ENCODE measurements at regions not wholly inside any gene's neighbourhood (a gene's known extent, or its start where the extent isn't known, plus 50 kb on each side); places are given as distances from the start of the nearest gene placed in this dataset.
"Not testable (repeated sequence)": the region's sequence is repeated elsewhere in the genome, so short reads cannot be mapped to it uniquely, and the experiment has no call there.

- DNase-seq, result no peak
These were observed 62.2 kb downstream of the SPANXN3 start for GRCh38 chrX:143455046-143455445.

GRCh38 chrX:143437439-143437838, 79.8 kb downstream of the SPANXN3 start:
- DNase-seq, result no peak

- no peak for DNase-seq
These were observed 81.4 kb downstream of the SPANXN3 start for GRCh38 chrX:143435916-143436315.

- DNase-seq, result no peak
These were observed 87.5 kb downstream of the SPANXN3 start for GRCh38 chrX:143429811-143430210.

GRCh38 chrX:143429131-143429530, 88.1 kb downstream of the SPANXN3 start:
- no peak for DNase-seq

GRCh38 chrX:143401160-143401559, 116.1 kb downstream of the SPANXN3 start:
- no peak for DNase-seq

- DNase-seq, result peak; percentile 55
These were observed 138.4 kb downstream of the SPANXN3 start for GRCh38 chrX:143378851-143379250.

- DNase-seq, result no peak
These were observed 153.9 kb downstream of the SPANXN3 start for GRCh38 chrX:143363419-143363818.

GRCh38 chrX:143340190-143340589, 177.1 kb downstream of the SPANXN3 start:
- DNase-seq, result no peak

GRCh38 chrX:143336261-143336660, 181.0 kb downstream of the SPANXN3 start:
- no peak for DNase-seq

- peak; percentile 0 for DNase-seq
These were observed 197.7 kb downstream of the SPANXN3 start for GRCh38 chrX:143319526-143319925.

- DNase-seq, result not testable (repeated sequence)
These were observed 198.4 kb downstream of the SPANXN3 start for GRCh38 chrX:143318857-143319256.

GRCh38 chrX:143306991-143307937, 210.0 kb downstream of the SPANXN3 start:
- DNase-seq, result no peak

- DNase-seq, result no peak
These were observed 212.8 kb downstream of the SPANXN3 start for GRCh38 chrX:143304518-143304917.

- no peak for DNase-seq
These were observed 213.2 kb downstream of the SPANXN3 start for GRCh38 chrX:143304025-143304424.

GRCh38 chrX:143298663-143299241, 218.5 kb downstream of the SPANXN3 start:
- no peak for DNase-seq

GRCh38 chrX:143296521-143296920, 220.8 kb downstream of the SPANXN3 start:
- no peak for DNase-seq

- DNase-seq, result no peak
These were observed 230.0 kb downstream of the SPANXN3 start for GRCh38 chrX:143287236-143287635.

- DNase-seq, result no peak
These were observed 244.6 kb downstream of the SPANXN4 start for GRCh38 chrX:143270317-143270716.

GRCh38 chrX:143244593-143244992, 218.9 kb downstream of the SPANXN4 start:
- not testable (repeated sequence) for DNase-seq

GRCh38 chrX:143240658-143241057, 214.9 kb downstream of the SPANXN4 start:
- DNase-seq, result no peak

GRCh38 chrX:143231492-143231891, 205.8 kb downstream of the SPANXN4 start:
- DNase-seq, result no peak

GRCh38 chrX:143228600-143228999, 202.9 kb downstream of the SPANXN4 start:
- not testable (repeated sequence) for DNase-seq

- DNase-seq, result no peak
These were observed 181.2 kb downstream of the SPANXN4 start for GRCh38 chrX:143206966-143207365.
